Hematopoietic multipotent progenitor cell treated with erythropoietin and hydrocortisone succinate and interleukin-3 and kit ligand, for 15 days (in vitro differentiated cells): ENCODE measurements at regions not wholly inside any gene's neighbourhood (a gene's known extent, or its start where the extent isn't known, plus 50 kb on each side); places are given as distances from the start of the nearest gene placed in this dataset.
"Not testable (repeated sequence)": the region's sequence is repeated elsewhere in the genome, so short reads cannot be mapped to it uniquely, and the experiment has no call there.

Experiments
- DNase-seq: peaks from one replicate; pipeline ENCODE4 v3.0.0-alpha.2; 2015; ENCODE audit warnings: low spot score

DNA sequence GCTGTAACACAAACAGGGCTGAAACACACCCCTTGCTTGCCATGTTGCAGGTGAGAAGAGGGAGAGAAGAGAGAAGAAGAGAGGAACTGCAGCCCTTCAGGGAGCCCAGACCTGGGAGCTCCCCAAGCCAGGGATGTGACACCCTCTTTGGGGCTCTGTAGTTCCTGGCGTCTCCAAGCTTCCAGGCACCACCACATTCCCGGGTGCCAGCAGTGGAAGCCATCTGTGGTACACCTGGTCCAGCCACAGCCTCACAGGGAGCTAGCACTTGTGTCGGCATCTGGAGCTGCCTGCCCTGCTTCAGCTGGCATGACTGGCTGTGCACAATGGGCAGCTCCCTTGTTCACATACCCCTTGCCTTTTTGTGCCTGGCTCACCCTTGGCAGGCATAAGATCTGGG, 182.1 kb downstream of the DEPDC1B start:
- DNase-seq = no peak

GRCh38 chr5:60517094-60517694, 182.8 kb downstream of the DEPDC1B start:
- DNase-seq = no peak

GRCh38 chr5:60516688-60517087, 183.3 kb downstream of the DEPDC1B start:
- DNase-seq = no peak

DNA sequence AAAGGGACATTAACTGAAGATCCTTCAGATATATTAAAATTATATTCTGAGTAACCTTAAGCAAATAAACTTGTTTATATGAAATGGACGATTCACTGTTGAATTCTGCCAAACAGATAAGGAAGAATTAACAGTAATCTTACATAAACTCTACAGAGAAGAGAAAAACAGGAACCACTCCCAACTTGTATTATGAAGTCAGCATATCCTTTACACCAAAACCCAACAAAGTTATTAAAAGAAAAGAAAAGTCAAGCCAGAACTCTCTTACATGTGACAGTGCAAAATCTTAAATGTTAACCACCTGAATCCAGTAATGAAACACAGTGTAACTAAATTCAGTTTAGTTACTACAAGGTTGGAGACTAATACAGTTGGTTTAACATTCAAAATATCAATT, 185.8 kb downstream of the DEPDC1B start:
- no peak for DNase-seq

- no peak for DNase-seq
Observed at GRCh38 chr5:60512117-60512516, 187.8 kb downstream of the DEPDC1B start.

DNA sequence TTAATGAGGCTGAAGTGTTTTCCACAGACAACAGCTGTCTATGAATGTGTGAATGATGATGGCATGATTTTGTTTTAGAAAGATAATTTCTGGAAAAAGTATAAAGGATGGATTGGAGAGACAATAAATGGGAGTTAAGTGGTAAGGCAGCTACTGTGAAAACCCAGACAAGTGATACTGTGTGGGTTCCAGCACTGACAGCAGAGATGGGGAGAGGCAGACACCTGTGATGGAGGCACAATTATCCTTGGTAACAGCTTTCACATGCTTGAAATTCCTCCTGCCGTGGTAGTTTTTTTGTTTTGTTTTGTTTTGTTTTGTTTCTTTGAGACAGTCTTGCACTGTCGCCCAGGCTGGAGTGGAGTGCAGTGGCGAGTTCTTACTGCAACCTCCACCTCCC, 189.3 kb downstream of the DEPDC1B start:
- DNase-seq = no peak

GRCh38 chr5:60510049-60510448, 189.9 kb downstream of the DEPDC1B start:
- no peak for DNase-seq

DNA sequence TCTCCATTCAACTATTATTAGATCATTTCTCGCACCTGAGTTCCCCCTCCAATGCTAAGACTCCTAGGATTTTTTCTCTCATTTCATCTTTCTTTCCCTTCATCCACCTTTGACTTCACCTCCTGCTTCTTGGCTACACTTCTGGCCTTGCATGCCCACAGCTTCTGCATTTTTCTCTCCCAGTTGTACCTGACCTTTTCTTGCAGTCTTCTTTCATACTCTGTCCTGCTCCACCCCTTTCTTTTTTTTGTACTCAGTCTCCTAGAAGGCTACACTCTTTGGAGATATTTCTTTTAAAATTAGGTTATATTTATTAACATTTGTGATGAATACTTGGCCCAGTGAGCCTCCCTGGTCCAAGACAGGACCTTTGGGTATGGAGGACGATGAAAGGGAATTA, 190.4 kb downstream of the DEPDC1B start:
- DNase-seq = no peak

- DNase-seq = no peak
Observed at GRCh38 chr5:60507687-60508086, 192.3 kb downstream of the DEPDC1B start.

DNA sequence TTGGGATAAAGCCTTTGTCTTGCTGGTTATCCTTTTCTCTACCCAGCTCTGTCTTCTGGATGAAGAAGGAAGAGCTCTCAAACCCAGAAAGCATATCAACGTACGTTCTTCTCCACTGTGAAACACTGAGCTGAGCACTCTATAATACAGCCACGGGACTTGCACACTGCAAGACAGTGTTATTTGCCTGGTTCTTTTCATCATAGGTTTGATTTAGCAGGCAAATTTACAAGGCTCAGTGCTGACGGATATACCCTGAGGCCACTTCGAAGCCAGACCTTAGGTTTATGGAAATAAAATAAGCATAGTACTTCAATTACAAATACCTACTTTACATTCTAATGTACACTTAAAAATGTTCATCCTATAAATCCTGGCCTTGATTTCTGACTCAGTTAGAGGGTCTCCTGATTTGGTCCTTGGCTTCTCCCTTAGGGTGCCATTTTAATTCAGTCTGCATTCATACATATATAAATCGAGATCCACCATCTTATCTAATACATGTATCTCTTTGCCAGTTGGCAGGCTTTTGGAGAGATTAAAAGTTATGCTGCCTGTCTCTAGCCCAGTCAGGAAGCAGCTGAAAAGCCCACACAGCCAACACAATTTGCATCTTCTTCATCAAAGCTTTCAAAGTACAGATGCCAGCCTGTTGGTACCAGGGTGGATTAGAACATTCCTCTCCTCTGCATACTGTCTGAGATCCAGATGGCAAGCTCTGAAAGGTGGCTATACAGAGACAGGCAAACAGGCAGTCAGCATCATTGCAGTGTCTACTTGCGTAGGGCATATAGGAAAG, 194.4 kb downstream of the DEPDC1B start:
- no peak for DNase-seq

GRCh38 chr5:60504342-60504741, 195.6 kb downstream of the DEPDC1B start:
- DNase-seq = no peak

DNA sequence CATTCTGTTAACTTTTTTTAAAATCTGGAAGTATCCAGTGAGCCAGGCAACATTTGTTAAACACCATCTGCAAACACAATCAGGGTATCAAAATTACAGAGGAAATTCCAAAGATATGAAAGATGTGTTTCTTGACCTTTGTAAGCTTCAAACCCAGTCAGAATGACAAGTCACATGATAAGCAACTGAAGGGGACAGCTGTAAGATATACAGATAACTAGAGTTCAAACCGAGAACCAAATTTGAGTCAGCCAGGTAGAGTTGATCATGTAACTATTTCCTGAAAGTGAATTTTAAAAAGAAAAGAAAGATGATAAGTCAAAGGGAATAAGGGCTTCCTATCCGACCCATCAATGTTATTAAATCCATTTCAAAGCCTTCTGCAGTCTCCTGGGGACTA, 196.2 kb downstream of the DEPDC1B start:
- no peak for DNase-seq

DNA sequence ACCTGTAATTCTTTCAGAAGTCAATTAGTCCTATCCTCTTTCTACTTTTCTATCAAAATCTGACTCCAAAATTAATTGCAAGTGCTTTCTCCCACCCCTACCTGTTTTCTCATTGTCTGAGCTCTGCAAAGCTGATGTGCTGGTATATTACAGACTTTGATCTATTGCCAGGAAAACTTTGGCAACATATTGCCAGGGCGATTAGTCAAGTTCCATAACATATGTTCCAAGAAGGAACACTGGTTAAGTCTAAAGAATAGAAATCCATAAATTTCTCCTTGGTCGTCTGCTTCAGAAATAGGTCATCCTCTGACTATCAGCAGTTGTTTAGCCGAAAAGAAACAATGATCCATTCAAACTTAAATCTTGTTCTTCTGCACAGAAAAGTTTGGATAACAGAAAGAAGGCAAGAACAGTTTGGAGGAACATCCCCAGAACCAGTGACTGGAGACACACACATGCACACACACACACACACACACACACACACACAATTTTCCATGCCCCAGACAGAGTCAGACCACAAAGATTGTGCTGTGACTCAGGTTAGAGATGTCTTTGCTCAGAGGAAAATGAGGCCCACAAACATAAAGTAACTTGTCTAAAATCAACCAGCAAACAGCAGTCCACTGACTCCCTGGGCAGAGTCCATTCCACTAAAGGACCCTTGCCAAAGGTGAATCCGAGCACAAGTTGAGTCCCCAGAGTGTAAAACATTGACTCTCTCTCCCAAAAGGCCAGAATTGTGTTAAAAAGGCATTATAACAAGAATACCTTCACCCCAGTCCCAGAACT, 202.1 kb downstream of the DEPDC1B start:
- no peak for DNase-seq

- no peak for DNase-seq
Observed at GRCh38 chr5:60495644-60496520, 204.1 kb downstream of the DEPDC1B start.

DNA sequence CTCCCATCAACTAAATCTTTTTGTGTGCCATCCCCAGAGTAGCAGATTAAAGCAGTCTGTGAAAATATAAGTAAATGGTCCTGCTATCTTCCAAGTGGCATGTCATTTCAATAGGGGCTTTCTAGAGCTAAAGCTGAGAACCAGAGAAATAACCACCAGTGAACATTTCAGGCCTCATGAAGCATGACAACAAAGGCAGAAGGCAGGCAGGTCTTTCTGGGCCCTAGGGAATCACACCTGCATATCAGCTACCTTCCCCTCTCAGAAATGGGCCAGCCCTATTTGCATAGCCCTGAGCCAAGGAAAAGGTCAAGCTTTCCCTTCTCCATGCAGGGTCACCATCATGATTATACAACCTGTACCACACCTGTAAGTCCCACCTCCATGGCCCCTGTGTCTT, 205.3 kb downstream of the DEPDC1B start:
- no peak for DNase-seq

DNA sequence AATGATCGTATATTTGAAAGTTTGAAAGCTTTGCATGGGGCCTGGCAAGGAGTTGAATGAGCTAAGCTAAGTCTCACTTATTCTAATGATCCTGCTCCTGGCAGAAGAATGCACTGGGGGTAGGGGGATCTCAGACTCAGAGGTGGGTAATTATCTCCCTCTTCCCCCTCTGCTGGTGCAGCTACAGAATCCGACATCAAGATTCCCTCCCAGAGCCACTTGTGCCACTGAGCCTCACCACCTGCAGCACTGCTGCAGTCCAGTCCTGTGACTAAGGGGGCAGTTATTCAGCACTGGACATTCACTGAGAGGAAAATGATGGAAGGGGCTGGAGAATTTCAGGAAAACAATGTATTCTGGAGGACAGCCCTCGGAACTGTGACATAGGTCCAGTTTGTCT, 205.8 kb downstream of the DEPDC1B start:
- DNase-seq = no peak

DNA sequence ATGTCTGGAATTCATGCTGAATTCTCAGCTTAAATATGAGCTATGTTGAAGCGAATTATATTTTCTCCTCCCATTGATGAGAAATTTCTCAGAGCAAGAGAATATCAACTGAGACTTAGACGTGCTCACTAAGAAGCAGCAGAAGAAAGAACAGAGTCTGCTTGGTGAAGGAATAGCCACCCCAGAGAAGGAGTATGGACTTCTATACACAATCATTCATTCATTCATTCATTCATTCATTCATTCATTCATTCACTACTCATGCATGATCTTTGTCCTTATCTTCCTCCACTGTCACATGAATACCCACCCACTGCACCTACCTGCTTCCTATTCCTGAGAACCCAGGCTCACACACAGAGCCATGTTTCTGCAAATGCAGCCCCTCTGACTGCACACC, 206.6 kb downstream of the DEPDC1B start:
- no peak for DNase-seq

DNA sequence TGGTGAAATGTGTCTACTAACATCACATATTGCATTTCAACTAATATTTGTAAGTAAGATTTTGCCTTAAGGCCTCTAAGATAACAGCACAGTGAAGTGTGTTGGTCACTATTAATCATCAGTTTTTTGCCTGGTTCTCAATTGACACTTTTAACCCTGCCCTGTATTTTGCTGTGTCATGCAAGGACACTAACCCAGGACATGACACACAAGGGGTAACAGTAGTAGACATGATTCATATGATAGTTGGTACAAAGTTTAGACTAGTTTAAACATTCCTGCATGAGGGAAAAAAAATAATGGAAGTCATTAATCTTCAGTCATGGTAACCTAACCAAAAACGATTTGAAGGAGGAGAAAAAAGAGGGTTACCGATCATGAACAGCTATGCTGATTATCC, 207.0 kb downstream of the DEPDC1B start:
- no peak for DNase-seq

DNA sequence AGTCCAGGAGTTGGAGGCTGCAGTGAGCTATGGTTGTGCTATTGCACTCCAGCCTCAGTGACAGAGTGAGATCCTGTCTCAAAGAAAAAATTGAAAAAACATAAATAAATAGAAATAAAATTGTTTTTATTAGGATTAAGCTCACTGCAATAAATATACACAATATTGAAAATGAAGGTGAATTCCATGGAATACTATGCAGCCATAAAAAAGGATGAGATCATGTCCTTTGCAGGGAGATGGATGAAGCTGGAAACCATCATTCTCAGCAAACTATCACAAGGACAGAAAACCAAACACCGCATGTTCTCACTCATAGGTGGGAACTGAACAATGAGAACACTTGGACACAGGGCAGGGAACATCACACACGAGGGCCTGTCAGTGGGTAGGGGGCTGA, 207.6 kb downstream of the DEPDC1B start:
- not testable (repeated sequence) for DNase-seq

GRCh38 chr5:60490597-60491166, 209.3 kb downstream of the DEPDC1B start:
- DNase-seq = no peak

DNA sequence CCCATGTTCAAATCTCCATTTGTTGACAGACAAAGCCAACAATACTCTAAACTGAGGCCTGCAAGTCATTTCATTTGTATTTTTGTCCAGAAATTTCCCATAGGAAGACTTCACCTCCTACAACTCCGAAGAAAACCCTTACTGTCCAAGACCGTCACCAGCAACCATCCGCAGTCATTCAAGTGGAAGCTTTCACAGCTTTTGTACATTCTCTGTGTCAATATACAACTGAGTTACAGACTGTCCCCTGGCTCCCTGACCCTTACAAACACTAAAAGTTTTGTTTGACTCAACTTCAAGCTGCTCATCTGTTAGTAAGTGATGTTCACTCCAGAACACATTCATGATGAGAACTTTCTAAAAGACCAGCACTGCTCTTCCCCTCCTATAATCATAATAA, 210.1 kb downstream of the DEPDC1B start:
- DNase-seq = no peak

- DNase-seq = no peak
Observed at GRCh38 chr5:60489377-60489776, 210.6 kb downstream of the DEPDC1B start.
